ENCODE measurements at regions not wholly inside any gene's neighbourhood (a gene's known extent, or its start where the extent isn't known, plus 50 kb on each side); places are given as distances from the start of the nearest gene placed in this dataset.

DNA sequence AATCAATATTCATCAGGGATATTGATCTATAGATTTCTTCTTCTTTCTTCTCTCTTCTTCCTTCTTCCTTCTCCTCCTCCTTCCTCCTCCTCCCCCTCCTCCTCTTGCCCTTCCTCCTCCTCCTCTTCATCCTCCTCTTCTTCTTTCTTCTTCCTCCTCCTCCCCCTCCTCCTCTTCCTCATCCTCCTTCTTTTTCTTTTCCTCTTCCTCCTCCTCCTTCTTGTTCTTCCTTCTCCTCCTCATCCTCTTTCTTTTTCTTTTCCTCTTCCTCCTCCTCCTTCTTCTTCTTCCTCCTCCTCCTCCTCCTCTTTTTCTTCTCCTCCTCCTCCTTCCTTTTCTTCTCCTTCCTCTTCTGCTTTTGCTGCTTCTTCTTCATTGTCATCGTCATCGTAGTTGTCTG, 52.4 kb upstream of the SERINC1 start:
- DNase-seq (ENCODE audit: low spot score): no peak

DNA sequence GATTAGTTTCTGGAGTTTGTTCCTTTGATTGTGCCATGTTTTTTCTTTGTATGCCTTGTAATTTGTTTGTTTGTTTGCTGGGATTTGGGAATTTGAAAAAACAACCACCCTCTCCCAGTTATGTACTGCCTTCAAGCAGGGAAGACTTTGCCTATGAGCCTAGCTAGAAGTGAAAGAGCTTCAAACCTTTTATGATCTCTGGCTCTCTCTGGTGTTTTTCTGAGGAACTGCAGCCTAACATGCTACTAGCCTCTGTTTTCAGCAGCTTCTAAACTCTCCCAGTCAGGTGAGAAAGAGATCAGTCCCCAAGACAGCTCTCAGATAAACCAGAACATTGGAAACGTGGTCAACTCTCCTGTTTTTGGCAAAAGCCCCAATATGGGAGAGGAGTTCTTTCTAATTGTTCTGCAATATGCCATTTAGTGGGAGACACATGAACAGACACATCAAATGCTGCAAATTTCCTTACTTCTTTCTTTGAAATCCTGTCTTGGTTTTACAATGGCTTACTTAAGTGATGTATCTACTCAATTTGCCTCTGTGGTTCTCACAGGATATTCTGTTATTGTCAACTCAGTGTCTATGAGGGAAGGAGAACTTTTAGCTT, 58.9 kb upstream of the SERINC1 start:
- DNase-seq (ENCODE audit: low spot score): peak; percentile 73

DNA sequence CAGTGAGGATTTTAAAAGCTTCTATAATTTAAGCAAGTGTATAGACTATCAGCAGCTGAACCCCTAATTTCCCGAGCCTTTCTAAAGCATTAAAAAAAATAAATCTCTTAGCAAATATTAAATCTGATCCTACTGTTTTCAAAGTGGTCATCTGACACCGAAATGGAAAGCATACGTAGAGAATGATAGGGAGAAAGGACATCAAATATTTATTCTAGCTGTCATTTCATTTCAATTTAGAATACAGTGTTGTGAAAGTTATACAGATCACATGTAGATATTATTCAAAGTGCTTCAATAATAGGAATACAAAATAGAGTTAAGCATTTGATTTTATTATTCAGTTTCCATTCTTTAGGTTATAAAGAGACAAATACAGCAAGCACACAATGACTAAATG, 61.9 kb upstream of the PKIB start:
- DNase-seq (ENCODE audit: low spot score): no peak

DNA sequence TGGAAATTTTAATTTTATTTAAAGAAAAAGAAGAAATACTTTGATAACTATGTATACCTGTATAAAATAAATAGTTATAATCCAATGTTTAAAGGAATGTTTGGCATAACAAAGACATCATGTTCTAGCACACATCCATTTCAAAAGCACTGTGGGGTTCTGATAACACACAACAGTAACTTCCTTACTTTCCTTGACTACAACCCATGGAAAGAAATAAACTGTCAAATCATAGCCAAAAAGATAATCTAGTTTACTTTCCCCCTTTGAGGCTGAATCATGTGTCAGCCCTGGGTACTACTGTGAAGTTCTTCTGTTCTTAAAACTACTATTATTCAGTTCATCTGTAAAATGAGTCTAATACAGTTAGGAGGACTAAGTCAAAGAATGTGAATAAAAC, 61.4 kb upstream of the PKIB start:
- no peak for DNase-seq (ENCODE audit: low spot score)

DNA sequence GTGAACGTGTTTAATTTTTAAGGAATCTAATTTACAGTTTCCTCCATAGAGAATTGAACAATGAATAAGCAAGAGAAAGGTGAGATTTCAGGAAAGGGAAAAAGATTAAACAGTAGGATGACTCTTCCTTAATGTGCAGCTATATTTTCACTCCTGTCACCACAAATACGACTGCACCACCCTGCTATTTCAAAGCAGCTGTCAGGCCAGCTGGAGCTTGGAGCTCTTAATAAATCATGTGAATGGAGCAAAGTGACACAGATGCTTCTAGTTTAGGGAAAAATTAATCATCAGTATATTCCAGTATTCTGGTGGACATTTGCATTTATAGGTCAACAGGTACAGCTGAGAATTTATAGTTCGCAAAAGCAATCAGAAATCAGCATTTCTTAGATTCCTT, 56.5 kb upstream of the PKIB start:
- no peak for DNase-seq (ENCODE audit: low spot score)

DNA sequence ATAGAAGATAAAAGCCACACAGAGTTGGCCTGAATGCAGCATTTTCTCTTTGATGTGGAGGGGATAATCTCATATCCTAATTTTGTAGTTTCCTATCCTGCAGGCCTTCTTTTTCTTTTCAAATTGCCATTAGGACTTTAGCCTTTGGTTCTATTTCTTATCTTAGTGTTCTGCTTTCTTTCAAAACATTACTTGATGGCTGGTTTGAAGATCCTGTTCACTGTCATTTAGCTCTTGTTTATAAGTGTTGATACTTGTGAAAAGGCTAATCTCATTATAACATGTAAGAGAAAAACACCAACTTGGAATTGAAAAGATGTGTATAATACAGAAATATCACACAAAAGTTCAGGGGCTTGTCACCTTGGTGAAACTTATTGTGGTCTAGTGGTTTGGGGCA, 54.6 kb upstream of the PKIB start:
- no peak for DNase-seq (ENCODE audit: low spot score)

DNA sequence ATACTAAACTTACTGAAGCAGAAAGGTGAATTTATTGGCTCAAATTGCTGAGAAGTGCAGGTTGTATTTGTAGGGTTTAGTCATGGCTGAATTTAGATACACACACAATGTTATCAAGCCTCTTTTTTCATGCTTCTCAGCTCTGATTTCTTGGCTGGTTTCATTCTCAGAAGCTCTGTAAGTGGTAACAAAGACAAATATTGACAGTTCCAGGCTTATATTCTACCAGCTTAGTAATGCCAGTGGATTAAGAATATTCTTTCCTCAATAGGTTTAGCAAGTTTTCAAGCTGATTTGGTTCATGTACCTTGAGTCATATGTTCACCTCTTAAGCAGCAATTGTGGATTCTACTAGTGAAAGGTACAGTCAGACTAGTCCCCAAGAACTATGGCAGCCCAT, 52.1 kb upstream of the PKIB start:
- no peak for DNase-seq (ENCODE audit: low spot score)

Measured in LoVo (cell line).